ENCODE measurements at regions not wholly inside any gene's neighbourhood (a gene's known extent, or its start where the extent isn't known, plus 50 kb on each side); places are given as distances from the start of the nearest gene placed in this dataset.

GRCh38 chr12:59100585-59100984 is 180.3 kb upstream of the LRIG3 start:
- H3K36me3 ChIP-seq (replicated peaks in 1 of 2; ENCODE audit: control insufficient read depth in 1 of 2, insufficient read depth in 2 of 2, low read length in 2 of 2) = no peaks in the 10 kb centered on the region
- no peak overlapping the region for H3K9ac ChIP-seq (ENCODE audit: insufficient read depth, low read depth, low read length)
- DNase-seq (ENCODE audit: low spot score) (no peak), ATAC-seq (no peak), FAIRE-seq (no peak)
- intact Hi-C loops (cut with micrococcal nuclease; ENCODE audit: unreplicated experiment) = no loop called here
- no TSS peak for BruUV-seq (replicated peaks)
- no peak overlapping the region for H3K4me3 ChIP-seq (replicated peaks in 1 of 3; ENCODE audit: insufficient read depth in 1 of 3, low read depth in 2 of 3, low read length in 3 of 3)
- H2AFZ ChIP-seq (ENCODE audit: low read length) = no peak overlapping the region
- no peak overlapping the region for H3K4me2 ChIP-seq (ENCODE audit: low read depth, low read length)
- H3K27ac ChIP-seq (ENCODE audit: extremely low read length, insufficient read depth, low read length) = no peak overlapping the region
- H3K27me3 ChIP-seq (ENCODE audit: control insufficient read depth in 1 of 2, insufficient read depth in 2 of 2, low read length in 2 of 2) = no peaks in the 10 kb centered on the region
- TF ChIP-seq, protein P1, sequence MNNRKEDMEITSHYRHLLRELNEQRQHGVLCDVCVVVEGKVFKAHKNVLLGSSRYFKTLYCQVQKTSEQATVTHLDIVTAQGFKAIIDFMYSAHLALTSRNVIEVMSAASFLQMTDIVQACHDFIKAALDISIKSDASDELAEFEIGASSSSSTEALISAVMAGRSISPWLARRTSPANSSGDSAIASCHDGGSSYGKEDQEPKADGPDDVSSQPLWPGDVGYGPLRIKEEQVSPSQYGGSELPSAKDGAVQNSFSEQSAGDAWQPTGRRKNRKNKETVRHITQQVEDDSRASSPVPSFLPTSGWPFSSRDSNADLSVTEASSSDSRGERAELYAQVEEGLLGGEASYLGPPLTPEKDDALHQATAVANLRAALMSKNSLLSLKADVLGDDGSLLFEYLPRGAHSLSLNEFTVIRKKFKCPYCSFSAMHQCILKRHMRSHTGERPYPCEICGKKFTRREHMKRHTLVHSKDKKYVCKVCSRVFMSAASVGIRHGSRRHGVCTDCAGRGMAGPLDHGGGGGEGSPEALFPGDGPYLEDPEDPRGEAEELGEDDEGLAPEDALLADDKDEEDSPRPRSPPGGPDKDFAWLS (CRISPR knock-in tag; IDR thresholded peaks at IDR 0.05; ENCODE audit: borderline replicate concordance) = no peak
- TF ChIP-seq ZNF317 (CRISPR knock-in tag; IDR thresholded peaks at IDR 0.05) (no peak), HOXA7 (CRISPR knock-in tag; IDR thresholded peaks at IDR 0.05) (no peak), WIZ (CRISPR knock-in tag; IDR thresholded peaks at IDR 0.05) (no peak), ZKSCAN8 (CRISPR knock-in tag; IDR thresholded peaks at IDR 0.05; ENCODE audit: borderline replicate concordance) (no peak), ZNF264 (CRISPR knock-in tag; IDR thresholded peaks at IDR 0.05) (no peak), ARNT (IDR thresholded peaks at IDR 0.05) (no peak), ONECUT2 (CRISPR knock-in tag; IDR thresholded peaks at IDR 0.05) (no peak), ZBTB7A (CRISPR knock-in tag; IDR thresholded peaks at IDR 0.05) (no peak), ZNF383 (CRISPR knock-in tag; IDR thresholded peaks at IDR 0.05; ENCODE audit: borderline replicate concordance) (no peak), ZBTB38 (CRISPR knock-in tag; IDR thresholded peaks at IDR 0.05) (no peak), ZNF160 (CRISPR knock-in tag; IDR thresholded peaks at IDR 0.05) (no peak), ZNF10 (CRISPR knock-in tag; IDR thresholded peaks at IDR 0.05; ENCODE audit: borderline replicate concordance, low read depth) (no peak), HES4 (CRISPR knock-in tag; IDR thresholded peaks at IDR 0.05; ENCODE audit: borderline replicate concordance) (no peak), ZNF792 (CRISPR knock-in tag; IDR thresholded peaks at IDR 0.05) (no peak), ZNF235 (CRISPR knock-in tag; IDR thresholded peaks at IDR 0.05; ENCODE audit: borderline replicate concordance) (no peak), DNMT1 (CRISPR knock-in tag; IDR thresholded peaks at IDR 0.05) (no peak)
- TF ChIP-seq, protein P2, sequence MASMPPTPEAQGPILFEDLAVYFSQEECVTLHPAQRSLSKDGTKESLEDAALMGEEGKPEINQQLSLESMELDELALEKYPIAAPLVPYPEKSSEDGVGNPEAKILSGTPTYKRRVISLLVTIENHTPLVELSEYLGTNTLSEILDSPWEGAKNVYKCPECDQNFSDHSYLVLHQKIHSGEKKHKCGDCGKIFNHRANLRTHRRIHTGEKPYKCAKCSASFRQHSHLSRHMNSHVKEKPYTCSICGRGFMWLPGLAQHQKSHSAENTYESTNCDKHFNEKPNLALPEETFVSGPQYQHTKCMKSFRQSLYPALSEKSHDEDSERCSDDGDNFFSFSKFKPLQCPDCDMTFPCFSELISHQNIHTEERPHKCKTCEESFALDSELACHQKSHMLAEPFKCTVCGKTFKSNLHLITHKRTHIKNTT (CRISPR knock-in tag; IDR thresholded peaks at IDR 0.05) = no peak
- TF ChIP-seq, protein P3, sequence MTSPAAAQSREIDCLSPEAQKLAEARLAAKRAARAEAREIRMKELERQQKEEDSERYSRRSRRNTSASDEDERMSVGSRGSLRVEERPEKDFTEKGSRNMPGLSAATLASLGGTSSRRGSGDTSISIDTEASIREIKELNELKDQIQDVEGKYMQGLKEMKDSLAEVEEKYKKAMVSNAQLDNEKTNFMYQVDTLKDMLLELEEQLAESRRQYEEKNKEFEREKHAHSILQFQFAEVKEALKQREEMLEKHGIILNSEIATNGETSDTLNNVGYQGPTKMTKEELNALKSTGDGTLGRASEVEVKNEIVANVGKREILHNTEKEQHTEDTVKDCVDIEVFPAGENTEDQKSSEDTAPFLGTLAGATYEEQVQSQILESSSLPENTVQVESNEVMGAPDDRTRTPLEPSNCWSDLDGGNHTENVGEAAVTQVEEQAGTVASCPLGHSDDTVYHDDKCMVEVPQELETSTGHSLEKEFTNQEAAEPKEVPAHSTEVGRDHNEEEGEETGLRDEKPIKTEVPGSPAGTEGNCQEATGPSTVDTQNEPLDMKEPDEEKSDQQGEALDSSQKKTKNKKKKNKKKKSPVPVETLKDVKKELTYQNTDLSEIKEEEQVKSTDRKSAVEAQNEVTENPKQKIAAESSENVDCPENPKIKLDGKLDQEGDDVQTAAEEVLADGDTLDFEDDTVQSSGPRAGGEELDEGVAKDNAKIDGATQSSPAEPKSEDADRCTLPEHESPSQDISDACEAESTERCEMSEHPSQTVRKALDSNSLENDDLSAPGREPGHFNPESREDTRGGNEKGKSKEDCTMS (CRISPR knock-in tag; conservative IDR thresholded peaks at IDR 0.05) = no peak
- TF ChIP-seq, protein P4, sequence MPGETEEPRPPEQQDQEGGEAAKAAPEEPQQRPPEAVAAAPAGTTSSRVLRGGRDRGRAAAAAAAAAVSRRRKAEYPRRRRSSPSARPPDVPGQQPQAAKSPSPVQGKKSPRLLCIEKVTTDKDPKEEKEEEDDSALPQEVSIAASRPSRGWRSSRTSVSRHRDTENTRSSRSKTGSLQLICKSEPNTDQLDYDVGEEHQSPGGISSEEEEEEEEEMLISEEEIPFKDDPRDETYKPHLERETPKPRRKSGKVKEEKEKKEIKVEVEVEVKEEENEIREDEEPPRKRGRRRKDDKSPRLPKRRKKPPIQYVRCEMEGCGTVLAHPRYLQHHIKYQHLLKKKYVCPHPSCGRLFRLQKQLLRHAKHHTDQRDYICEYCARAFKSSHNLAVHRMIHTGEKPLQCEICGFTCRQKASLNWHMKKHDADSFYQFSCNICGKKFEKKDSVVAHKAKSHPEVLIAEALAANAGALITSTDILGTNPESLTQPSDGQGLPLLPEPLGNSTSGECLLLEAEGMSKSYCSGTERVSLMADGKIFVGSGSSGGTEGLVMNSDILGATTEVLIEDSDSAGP (CRISPR knock-in tag; IDR thresholded peaks at IDR 0.05; ENCODE audit: borderline replicate concordance) = no peak
- CTCF ChIA-PET (ENCODE audit: low intra/inter-chr PET ratio, low total read pairs) = no interaction called here
- H4K20me1 ChIP-seq (ENCODE audit: insufficient read depth, low read length) = no peaks in the 10 kb centered on the region
- no peaks in the 10 kb centered on the region for H3K9me3 ChIP-seq (ENCODE audit: low read length)
- POLR2A ChIA-PET = no interaction called here
- in situ Hi-C loops (cut with HindIII; ENCODE audit: extremely low pct_ligation_motif_present, low pct_unique_long_range_greater_than_20kb) = no loop called here
- WGBS (ENCODE audit: low lambda C conversion rate) = 26% methylated on average over 4 of the region's 4 CpGs
- no peaks in the 10 kb centered on the region for H3K79me2 ChIP-seq (ENCODE audit: insufficient read depth, low read length)
- no peaks in the 10 kb centered on the region for H3K4me1 ChIP-seq (ENCODE audit: insufficient read depth, low read length)

Data from HepG2 (cell line).